ENCODE measurements at regions not wholly inside any gene's neighbourhood (a gene's known extent, or its start where the extent isn't known, plus 50 kb on each side); places are given as distances from the start of the nearest gene placed in this dataset.
A peak's percentile ranks its signal among the peaks of the same experiment; 100 is the strongest.

GRCh38 chr3:195001261-195001660, 269.7 kb downstream of the XXYLT1 start:
- no peak for DNase-seq

GRCh38 chr3:195001961-195002861, 268.7 kb downstream of the XXYLT1 start:
- DNase-seq = peak; percentile 15 to 39

GRCh38 chr3:195003006-195003892, 267.7 kb downstream of the XXYLT1 start:
- DNase-seq = peak in 1 of 2 donors; percentile 17

- no peak for DNase-seq
Observed at GRCh38 chr3:195003893-195004289, 267.1 kb downstream of the XXYLT1 start.

GRCh38 chr3:195004512-195005250, 266.3 kb downstream of the XXYLT1 start:
- DNase-seq = no peak

- no peak for DNase-seq
Observed at GRCh38 chr3:195005251-195005620, 265.7 kb downstream of the XXYLT1 start.

GRCh38 chr3:195005759-195006510, 265.0 kb downstream of the XXYLT1 start:
- no peak for DNase-seq

- no peak for DNase-seq
Observed at GRCh38 chr3:195007151-195007550, 263.8 kb downstream of the XXYLT1 start.

GRCh38 chr3:195007766-195008165, 263.2 kb downstream of the XXYLT1 start:
- no peak for DNase-seq

GRCh38 chr3:195008816-195009215, 262.1 kb downstream of the XXYLT1 start:
- DNase-seq = no peak

GRCh38 chr3:195009616-195010015, 261.3 kb downstream of the XXYLT1 start:
- DNase-seq = peak in 1 of 2 donors; percentile 17

- DNase-seq = no peak
Observed at GRCh38 chr3:195010551-195011100, 260.3 kb downstream of the XXYLT1 start.

- DNase-seq = no peak
Observed at GRCh38 chr3:195011231-195011834, 259.6 kb downstream of the XXYLT1 start.

- DNase-seq = no peak
Observed at GRCh38 chr3:195012100-195012499, 258.9 kb downstream of the XXYLT1 start.

- DNase-seq = no peak
Observed at GRCh38 chr3:195012571-195012970, 258.4 kb downstream of the XXYLT1 start.

- DNase-seq = no peak
Observed at GRCh38 chr3:195013411-195014361, 257.3 kb downstream of the XXYLT1 start.

GRCh38 chr3:195015021-195015420, 255.9 kb downstream of the XXYLT1 start:
- no peak for DNase-seq

GRCh38 chr3:195017151-195017550, 253.8 kb downstream of the XXYLT1 start:
- no peak for DNase-seq

Data from CD4-positive, alpha-beta T cell treated with Interleukin-4 for 1 hour (primary cell).